Astrocyte (in vitro differentiated cells and primary cell): ENCODE measurements at regions not wholly inside any gene's neighbourhood (a gene's known extent, or its start where the extent isn't known, plus 50 kb on each side); places are given as distances from the start of the nearest gene placed in this dataset.

Source experiments
- DNase-seq: peaks from one replicate; pipeline ENCODE4 v3.0.0-alpha.2; 2010; ENCODE audit warnings: low read depth
- FAIRE-seq: peaks from 2 replicates; lab custom pipeline; 2011; peaks lifted over from hg19 to GRCh38; lab: Jason Lieb, UNC
- H2AFZ ChIP-seq: 2 replicates; pipeline ENCODE4 v1.6.0; 2012; ENCODE audit warnings: low read depth, low read length, inconsistent platforms
- H3K27ac ChIP-seq: 2 replicates; pipeline ENCODE4 v1.5.1; 2011; ENCODE audit warnings: low read depth, low read length, inconsistent platforms
- H3K27me3 ChIP-seq: 2 replicates; pipeline ENCODE4 v1.6.0; 2011; ENCODE audit warnings: low read length, inconsistent platforms; ENCODE audit not compliant: insufficient read depth
- H3K36me3 ChIP-seq: 2 replicates; pipeline ENCODE4 v1.5.1; 2011; ENCODE audit warnings: low read length, inconsistent platforms; ENCODE audit not compliant: insufficient read depth
- H3K4me1 ChIP-seq: 2 replicates; pipeline ENCODE4 v1.5.1; 2011; ENCODE audit warnings: low read length, inconsistent platforms; ENCODE audit not compliant: insufficient read depth
- H3K4me2 ChIP-seq: 2 replicates; pipeline ENCODE4 v1.6.0; 2012; ENCODE audit warnings: low read length, inconsistent platforms
- H3K4me3 ChIP-seq: 2 replicates; pipeline ENCODE4 v1.5.1; 2011; ENCODE audit warnings: low read depth, mild to moderate bottlenecking, low read length, inconsistent platforms; ENCODE audit not compliant: insufficient read depth
- H3K79me2 ChIP-seq: 2 replicates; pipeline ENCODE4 v1.6.0; 2012; ENCODE audit warnings: mild to moderate bottlenecking, low read length, inconsistent platforms; ENCODE audit not compliant: insufficient read depth
- H3K9ac ChIP-seq: 2 replicates; pipeline ENCODE4 v1.6.0; 2012; ENCODE audit warnings: mild to moderate bottlenecking, low read length, inconsistent platforms
- H3K9me3 ChIP-seq: 2 replicates; pipeline ENCODE4 v1.5.1; 2012; ENCODE audit warnings: low read depth, mild to moderate bottlenecking, low read length, inconsistent platforms; ENCODE audit not compliant: insufficient read depth
- H4K20me1 ChIP-seq: 2 replicates; pipeline ENCODE4 v1.6.0; 2012; ENCODE audit warnings: low read length, inconsistent platforms; ENCODE audit not compliant: insufficient read depth
- H3K27ac Mint-ChIP-seq: one replicate; pipeline ENCODE4 v1.8.0; 2021; ENCODE audit warnings: mild to moderate bottlenecking, mixed read lengths; ENCODE audit not compliant: unreplicated experiment
- H3K27me3 Mint-ChIP-seq: one replicate; pipeline ENCODE4 v1.8.0; 2021; ENCODE audit warnings: low read depth, mixed read lengths; ENCODE audit not compliant: unreplicated experiment
- H3K36me3 Mint-ChIP-seq: one replicate; pipeline ENCODE4 v1.8.0; 2021; ENCODE audit warnings: low read depth, mixed read lengths; ENCODE audit not compliant: unreplicated experiment
- H3K4me1 Mint-ChIP-seq: one replicate; pipeline ENCODE4 v1.8.0; 2021; ENCODE audit warnings: low read depth, mixed read lengths; ENCODE audit not compliant: unreplicated experiment
- H3K4me3 Mint-ChIP-seq: one replicate; pipeline ENCODE4 v1.8.0; 2021; ENCODE audit warnings: mild to moderate bottlenecking, moderate library complexity, mixed read lengths; ENCODE audit not compliant: unreplicated experiment
- H3K9me3 Mint-ChIP-seq: one replicate; pipeline ENCODE4 v1.8.0; 2021; ENCODE audit warnings: mild to moderate bottlenecking, mixed read lengths; ENCODE audit not compliant: unreplicated experiment
- EZH2 ChIP-seq: IDR thresholded peaks from 2 replicates; pipeline ENCODE4 v1.6.1; 2012; ENCODE audit warnings: mild to moderate bottlenecking, low read length, inconsistent platforms; ENCODE audit not compliant: insufficient read depth
- TF ChIP-seq, protein P1 (sequence below): IDR thresholded peaks from 2 replicates; pipeline ENCODE4 v1.5.1; 2011; ENCODE audit warnings: low read depth, mild to moderate bottlenecking, inconsistent platforms, low read length, moderate library complexity; ENCODE audit not compliant: insufficient read depth

DNA sequence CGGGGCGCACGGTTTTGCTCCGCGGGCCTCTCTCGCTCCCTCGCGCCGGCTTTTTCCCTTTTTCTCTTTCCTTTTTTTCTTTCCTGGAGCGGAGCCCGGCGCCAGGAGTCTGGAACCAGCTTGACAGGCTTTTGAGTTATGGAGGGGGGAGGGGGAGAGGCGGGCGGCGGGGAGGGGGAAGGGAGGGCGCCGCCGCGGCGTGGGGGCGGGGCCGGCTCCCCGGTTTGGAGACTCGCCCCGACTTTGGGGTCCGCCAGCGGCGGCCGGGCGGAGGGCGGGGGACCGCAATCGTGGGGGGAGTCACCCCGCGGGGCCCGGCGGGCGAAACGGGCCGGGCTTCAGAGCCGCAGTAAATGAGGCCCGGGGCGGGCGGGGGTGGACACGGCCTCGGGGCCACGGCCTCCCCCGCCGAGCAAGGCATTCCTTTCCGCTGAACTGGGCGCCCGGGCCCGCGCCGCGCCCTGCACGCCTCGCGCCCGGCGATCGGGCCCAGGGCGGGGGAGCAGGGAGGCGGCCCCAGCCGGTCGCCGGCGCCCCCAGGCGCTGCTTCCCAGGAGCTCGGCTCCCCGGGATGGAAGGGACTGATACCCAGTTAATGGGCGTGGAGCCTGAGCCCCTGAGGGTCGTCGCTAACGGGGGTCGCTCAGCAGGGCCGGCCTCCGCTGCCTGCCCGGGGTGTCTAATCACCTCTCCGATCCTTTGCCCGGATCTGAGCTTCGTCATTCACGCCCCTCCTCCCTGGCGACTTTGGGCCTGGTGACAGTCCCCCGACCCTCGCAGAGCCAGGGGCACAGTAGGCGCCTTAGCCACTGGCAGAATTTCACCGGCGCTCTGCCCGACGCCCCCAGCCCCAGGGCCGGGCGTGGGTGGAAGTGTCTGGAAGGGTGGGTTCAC lies 138.1 kb downstream of the C9orf50 start:
- TF ChIP-seq EZH2 = no peak
- TF ChIP-seq, protein P1, sequence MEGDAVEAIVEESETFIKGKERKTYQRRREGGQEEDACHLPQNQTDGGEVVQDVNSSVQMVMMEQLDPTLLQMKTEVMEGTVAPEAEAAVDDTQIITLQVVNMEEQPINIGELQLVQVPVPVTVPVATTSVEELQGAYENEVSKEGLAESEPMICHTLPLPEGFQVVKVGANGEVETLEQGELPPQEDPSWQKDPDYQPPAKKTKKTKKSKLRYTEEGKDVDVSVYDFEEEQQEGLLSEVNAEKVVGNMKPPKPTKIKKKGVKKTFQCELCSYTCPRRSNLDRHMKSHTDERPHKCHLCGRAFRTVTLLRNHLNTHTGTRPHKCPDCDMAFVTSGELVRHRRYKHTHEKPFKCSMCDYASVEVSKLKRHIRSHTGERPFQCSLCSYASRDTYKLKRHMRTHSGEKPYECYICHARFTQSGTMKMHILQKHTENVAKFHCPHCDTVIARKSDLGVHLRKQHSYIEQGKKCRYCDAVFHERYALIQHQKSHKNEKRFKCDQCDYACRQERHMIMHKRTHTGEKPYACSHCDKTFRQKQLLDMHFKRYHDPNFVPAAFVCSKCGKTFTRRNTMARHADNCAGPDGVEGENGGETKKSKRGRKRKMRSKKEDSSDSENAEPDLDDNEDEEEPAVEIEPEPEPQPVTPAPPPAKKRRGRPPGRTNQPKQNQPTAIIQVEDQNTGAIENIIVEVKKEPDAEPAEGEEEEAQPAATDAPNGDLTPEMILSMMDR = no peak
- DNase-seq = peak; percentile 77
- Histone ChIP-seq H3K4me1 (peaks cover 56% of the 10 kb centered on the region), H3K79me2 (no peaks in the 10 kb centered on the region), H3K4me2 (peak overlapping the region; percentile 80), H3K27me3 (no peaks in the 10 kb centered on the region), H3K9me3 (no peaks in the 10 kb centered on the region), H4K20me1 (no peaks in the 10 kb centered on the region), H2AFZ (peak overlapping the region; percentile 23), H3K36me3 (no peaks in the 10 kb centered on the region), H3K4me3 (peak overlapping the region; percentile 9), H3K27ac (peak overlapping the region; percentile 98), H3K9ac (peak overlapping the region; percentile 96)
- H3K36me3 Mint-ChIP-seq = no peaks in the 10 kb centered on the region
- no peaks in the 10 kb centered on the region for H3K27me3 Mint-ChIP-seq
- H3K4me3 Mint-ChIP-seq = peak overlapping the region; percentile 45
- H3K27ac Mint-ChIP-seq = peak overlapping the region; percentile 96
- H3K4me1 Mint-ChIP-seq = peaks cover 28% of the 10 kb centered on the region
- no peaks in the 10 kb centered on the region for H3K9me3 Mint-ChIP-seq
- no peak for FAIRE-seq

DNA sequence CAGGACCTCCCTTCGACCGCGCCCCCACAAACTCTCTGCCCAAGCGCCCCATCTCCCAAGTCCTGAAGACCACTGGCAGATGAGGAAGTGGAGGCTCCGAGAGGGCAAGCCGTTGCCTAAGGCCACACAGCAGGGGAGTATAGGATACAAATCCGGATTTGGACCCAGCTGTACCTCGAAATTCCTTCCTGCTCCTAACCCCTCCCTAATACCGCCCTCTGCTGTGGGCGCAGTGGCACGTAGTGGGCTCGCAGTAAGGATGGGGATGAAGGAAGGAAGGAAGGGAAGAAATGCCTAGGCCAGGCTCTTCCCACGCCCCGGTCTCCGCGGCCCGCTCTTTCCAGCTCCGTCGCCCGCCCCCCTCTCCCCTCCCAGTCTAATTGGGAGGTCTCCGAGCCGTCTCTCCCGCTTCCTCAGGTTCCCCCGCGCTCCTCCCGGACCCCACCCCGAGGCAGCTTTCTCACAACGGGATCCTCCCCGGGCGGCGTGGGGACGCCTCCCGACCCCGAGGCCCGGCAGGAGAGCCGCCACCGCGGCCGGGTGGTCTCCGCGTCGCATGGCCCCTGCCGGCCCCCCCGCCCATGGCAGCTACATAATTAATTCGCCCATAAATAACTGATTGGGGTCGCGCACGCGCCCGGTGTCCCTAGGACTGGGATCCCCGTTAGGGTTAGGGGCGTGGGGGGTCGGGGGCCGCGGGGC lies 138.9 kb downstream of the C9orf50 start:
- H3K27me3 ChIP-seq = no peaks in the 10 kb centered on the region
- H3K27me3 Mint-ChIP-seq = no peaks in the 10 kb centered on the region
- peak overlapping the region; percentile 94 for H3K27ac ChIP-seq
- DNase-seq (no peak), FAIRE-seq (no peak)
- no peaks in the 10 kb centered on the region for H3K79me2 ChIP-seq
- H3K4me1 ChIP-seq = peaks cover 48% of the 10 kb centered on the region
- H3K27ac Mint-ChIP-seq = peak overlapping the region; percentile 88
- H4K20me1 ChIP-seq = no peaks in the 10 kb centered on the region
- peak overlapping the region; percentile 80 for H3K4me2 ChIP-seq
- peak overlapping the region; percentile 87 for H3K9ac ChIP-seq
- H3K4me3 Mint-ChIP-seq = peak overlapping the region; percentile 68
- no peak for TF ChIP-seq EZH2
- TF ChIP-seq, protein P1 = no peak
- H3K36me3 Mint-ChIP-seq = no peaks in the 10 kb centered on the region
- no peaks in the 10 kb centered on the region for H3K36me3 ChIP-seq
- H3K9me3 ChIP-seq = no peaks in the 10 kb centered on the region
- H3K9me3 Mint-ChIP-seq = no peaks in the 10 kb centered on the region
- H2AFZ ChIP-seq = peak overlapping the region; percentile 41
- no peak overlapping the region for H3K4me3 ChIP-seq
- peaks cover 25% of the 10 kb centered on the region for H3K4me1 Mint-ChIP-seq
